ENCODE measurements at regions not wholly inside any gene's neighbourhood (a gene's known extent, or its start where the extent isn't known, plus 50 kb on each side); places are given as distances from the start of the nearest gene placed in this dataset.

GRCh38 chr12:28060871-28061270 lies 88.3 kb upstream of the PTHLH start:
- no peak for TF ChIP-seq POLR2A (IDR thresholded peaks at IDR 0.05; ENCODE audit: low read depth, low read length)
- no peak for TF ChIP-seq TAF1 (IDR thresholded peaks at IDR 0.05; ENCODE audit: low read depth, low read length)
- TF ChIP-seq POLR2AphosphoS5 (IDR thresholded peaks at IDR 0.05; ENCODE audit: low read depth, low read length), result no peak
- TF ChIP-seq PAX5 (IDR thresholded peaks at IDR 0.05; ENCODE audit: insufficient read depth, low read length, severe bottlenecking), result no peak
- no peak for TF ChIP-seq SPI1 (IDR thresholded peaks at IDR 0.05; ENCODE audit: low read depth, low read length)
- no peak for TF ChIP-seq POU2F2 (IDR thresholded peaks at IDR 0.05; ENCODE audit: low read depth, low read length)
